K562 (cell line): ENCODE measurements at regions not wholly inside any gene's neighbourhood (a gene's known extent, or its start where the extent isn't known, plus 50 kb on each side); places are given as distances from the start of the nearest gene placed in this dataset.
A peak's percentile ranks its signal among the peaks of the same experiment; 100 is the strongest.

Experiments used
- ARID1B ChIP-seq: fragments of 450-650 bp; IDR thresholded peaks from 2 replicates; pipeline ENCODE4 v1.6.1; 2016; ENCODE audit warnings: antibody characterized with exemption, mild to moderate bottlenecking, inconsistent platforms
- EP300 ChIP-seq: IDR thresholded peaks from 2 replicates; pipeline ENCODE4 v1.6.1; 2012; ENCODE audit warnings: low read length, improper control_type of control experiment
- FOXM1 ChIP-seq, 2 experiments: fragments of 450-650 bp in 1 of 2; sonication (generic) in 1 of 2; formaldehyde crosslinking in 1 of 2; IDR thresholded peaks; 2 replicates each; pipeline versions ENCODE4 v1.6.1 to v1.9.0; 2017 to 2022; ENCODE audit warnings: low read depth in 2 of 2, mild to moderate bottlenecking in 2 of 2, missing genetic modification reagents in 1 of 2, moderate library complexity in 1 of 2
- GATA2 ChIP-seq: sonication (generic); formaldehyde crosslinking; IDR thresholded peaks from 2 replicates; pipeline ENCODE4 v1.4.0; 2020; ENCODE audit warnings: mild to moderate bottlenecking, missing genetic modification reagents
- NFIC ChIP-seq: fragments of 450-650 bp; IDR thresholded peaks from 2 replicates; pipeline ENCODE4 v1.6.1; 2017; ENCODE audit warnings: mild to moderate bottlenecking, inconsistent platforms
- TCF3 ChIP-seq: sonication (generic); formaldehyde crosslinking; IDR thresholded peaks from 2 replicates; pipeline ENCODE4 v1.4.0; 2020; ENCODE audit warnings: mild to moderate bottlenecking, missing genetic modification reagents
- ZNF395 ChIP-seq: fragments of 200-800 bp; sonication (Bioruptor generic); IDR thresholded peaks from 2 replicates; pipeline ENCODE4 v1.6.1; 2017; ENCODE audit warnings: missing genetic modification characterization, missing compliant biosample characterization
- ZNF785 ChIP-seq: fragments of 250-450 bp; sonication (Bioruptor Pico); IDR thresholded peaks from 2 replicates; pipeline ENCODE4 v1.4.0; 2020; ENCODE audit warnings: mild to moderate bottlenecking

- TF ChIP-seq ZNF395 (CRISPR knock-in tag), result peak; percentile 58; the same call in 1 of the 2 replicates
- TF ChIP-seq NFIC, result peak; percentile 81
- TF ChIP-seq EP300, result peak; percentile 77
- TF ChIP-seq ARID1B, result peak; percentile 82
- TF ChIP-seq FOXM1 (IDR thresholded peaks at IDR 0.05; ENCODE audit: low read depth), result peak; percentile 52
- TF ChIP-seq FOXM1 (CRISPR knock-in tag; IDR thresholded peaks at IDR 0.05; ENCODE audit: low read depth), result no peak
- peak; percentile 92 for TF ChIP-seq TCF3
- TF ChIP-seq ZNF785 (CRISPR knock-in tag), result 0 out of 2 replicates have a peak, but pooled peaks have one; percentile 57
- TF ChIP-seq GATA2 (CRISPR knock-in tag), result peak; percentile 77
Measured at GRCh38 chr3:194256040-194256945, 94.8 kb downstream of the CPN2 start (continued).
